Endothelial cell of umbilical vein (primary cell): ENCODE measurements at regions not wholly inside any gene's neighbourhood (a gene's known extent, or its start where the extent isn't known, plus 50 kb on each side); places are given as distances from the start of the nearest gene placed in this dataset.
"Not testable (repeated sequence)": the region's sequence is repeated elsewhere in the genome, so short reads cannot be mapped to it uniquely, and the experiment has no call there.

ENCODE experiments used
- BruUV-seq: library from RNA; stranded (reverse); fragments of 400-500 nt; replicated peaks from 2 replicates; lab custom pipeline; 2021; lab: Mats Ljungman, UMichigan
- CTCF ChIA-PET: fragments of 300-600, 350-600 bp; sonication (Branson Sonifier 250); formaldehyde crosslinking; loops from one replicate; lab custom pipeline; 2021; ENCODE audit warnings: antibody characterized with exemption, inconsistent platforms; lab: Charles Lee
- POLR2A ChIA-PET: fragments of 300-600, 350-600 bp; sonication (Branson Sonifier 250); formaldehyde crosslinking; loops from one replicate; lab custom pipeline; 2021; ENCODE audit warnings: antibody characterized with exemption, inconsistent platforms; lab: Charles Lee
- DNase-seq: peaks from one replicate; pipeline ENCODE4 v3.0.0-alpha.2; 2011; ENCODE audit warnings: low read depth, low spot score
- FAIRE-seq: peaks from 2 replicates; lab custom pipeline; 2011; peaks lifted over from hg19 to GRCh38; lab: Jason Lieb, UNC
- H2AFZ ChIP-seq: 2 replicates; pipeline ENCODE4 v1.6.0; 2012; ENCODE audit warnings: low read depth, low read length, control low read depth, inconsistent platforms
- H3K27ac ChIP-seq: 2 replicates; pipeline ENCODE4 v1.5.1; 2011; ENCODE audit warnings: low read depth, mild to moderate bottlenecking, control low read depth, low read length, moderate library complexity; ENCODE audit not compliant: insufficient read depth
- H3K27me3 ChIP-seq, 2 experiments: 2 replicates each; pipeline versions ENCODE4 v1.6.0 to v1.6.1; 2011; ENCODE audit warnings: low read length in 2 of 2, mixed read lengths in 1 of 2; ENCODE audit not compliant: control insufficient read depth in 2 of 2, insufficient read depth in 2 of 2
- H3K36me3 ChIP-seq, 2 experiments: 2 replicates in 1 of 2; 3 replicates in 1 of 2; pipeline ENCODE4 v1.5.1; 2011; ENCODE audit warnings: low read length in 2 of 2, mild to moderate bottlenecking in 1 of 2, moderate library complexity in 1 of 2; ENCODE audit not compliant: control insufficient read depth in 2 of 2, insufficient read depth in 2 of 2; ENCODE audit errors: extremely low read depth in 1 of 2
- H3K4me1 ChIP-seq: 3 replicates; pipeline ENCODE4 v1.5.1; 2011; ENCODE audit warnings: mild to moderate bottlenecking, low read length; ENCODE audit not compliant: control insufficient read depth, insufficient read depth; ENCODE audit errors: extremely low read depth
- H3K4me2 ChIP-seq: 2 replicates; pipeline ENCODE4 v1.6.1; 2011; ENCODE audit warnings: low read length, control low read depth, mixed read lengths; ENCODE audit not compliant: insufficient read depth
- H3K4me3 ChIP-seq, 3 experiments: fragments of 200-600 bp in 1 of 3; sonication (generic), shearing (Covaris generic) in 1 of 3; replicated peaks in 1 of 3; 2 replicates each; pipeline ENCODE4 v1.5.1; 2011 to 2016; ENCODE audit warnings: control low read depth in 3 of 3, low read length in 3 of 3, mild to moderate bottlenecking in 2 of 3, inconsistent platforms in 1 of 3, low read depth in 1 of 3, moderate library complexity in 1 of 3; ENCODE audit not compliant: insufficient read depth in 1 of 3
- H3K79me2 ChIP-seq: 2 replicates; pipeline ENCODE4 v1.6.0; 2012; ENCODE audit warnings: low read length, inconsistent platforms; ENCODE audit not compliant: control insufficient read depth, insufficient read depth
- H3K9ac ChIP-seq: replicated peaks from 2 replicates; pipeline ENCODE3; 2011; ENCODE audit warnings: low read length, control low read depth; ENCODE audit not compliant: insufficient read depth; ENCODE audit errors: extremely low read depth
- H3K9me1 ChIP-seq: replicated peaks from 3 replicates; pipeline ENCODE4 v1.6.0; 2011; ENCODE audit warnings: mild to moderate bottlenecking, low read length; ENCODE audit not compliant: control insufficient read depth, insufficient read depth; ENCODE audit errors: extremely low read depth
- H3K9me3 ChIP-seq: replicated peaks from 2 replicates; pipeline ENCODE4 v1.5.1; 2012; ENCODE audit warnings: low read length, inconsistent platforms; ENCODE audit not compliant: control insufficient read depth, insufficient read depth
- H4K20me1 ChIP-seq: replicated peaks from 2 replicates; pipeline ENCODE3; 2011; ENCODE audit warnings: mild to moderate bottlenecking, low read length; ENCODE audit not compliant: control insufficient read depth, insufficient read depth; ENCODE audit errors: extremely low read depth
- CTCF ChIP-seq, 2 donors: IDR thresholded peaks; 1 replicate in 1 of 2; 2 replicates in 1 of 2; pipeline ENCODE4 v1.5.1; 2011; ENCODE audit warnings: low read length in 2 of 2, mild to moderate bottlenecking in 2 of 2, moderate library complexity in 2 of 2, control low read depth in 1 of 2, inconsistent platforms in 1 of 2, low read depth in 1 of 2; ENCODE audit not compliant: insufficient read depth in 1 of 2; ENCODE audit errors: extremely low read depth in 1 of 2
- EZH2 ChIP-seq: IDR thresholded peaks from 2 replicates; pipeline ENCODE4 v1.6.1; 2012; ENCODE audit warnings: borderline replicate concordance, low read depth, mild to moderate bottlenecking, moderate library complexity, low read length, inconsistent platforms; ENCODE audit not compliant: severe bottlenecking
- FOS ChIP-seq: IDR thresholded peaks from 2 replicates; pipeline ENCODE4 v1.6.1; 2011; ENCODE audit warnings: mild to moderate bottlenecking, low read length, moderate library complexity, borderline replicate concordance; ENCODE audit not compliant: insufficient read depth
- GATA2 ChIP-seq: IDR thresholded peaks from 2 replicates; pipeline ENCODE4 v1.7.0; 2011; ENCODE audit warnings: low read depth, mild to moderate bottlenecking, moderate library complexity, mixed read lengths, low read length; ENCODE audit not compliant: insufficient read length, insufficient read depth
- JUN ChIP-seq: IDR thresholded peaks from 2 replicates; pipeline ENCODE4 v1.6.1; 2011; ENCODE audit warnings: borderline replicate concordance, low read depth; ENCODE audit not compliant: insufficient read length, insufficient read depth
- MAX ChIP-seq: IDR thresholded peaks from 2 replicates; pipeline ENCODE4 v1.6.1; 2011; ENCODE audit not compliant: insufficient read depth, insufficient read length
- MYC ChIP-seq: IDR thresholded peaks from one replicate; pipeline ENCODE4 v1.6.1; 2011; ENCODE audit warnings: mild to moderate bottlenecking, low read depth, low read length
- POLR2A ChIP-seq: IDR thresholded peaks from 2 replicates; pipeline ENCODE4 v1.6.1; 2012; ENCODE audit warnings: low read depth, mild to moderate bottlenecking, control low read depth, low read length
- POLR2AphosphoS5 ChIP-seq: IDR thresholded peaks from 2 replicates; pipeline ENCODE4 v1.6.1; 2012; ENCODE audit warnings: low read depth, mild to moderate bottlenecking, control low read depth, low read length, moderate library complexity; ENCODE audit not compliant: insufficient read depth
- dilution Hi-C: fragments of 300-500 bp; cut with MboI; formaldehyde crosslinking; loops from one replicate; pipeline ENCODE4 v1.15.0; 2019; ENCODE audit warnings: low sequenced_read_pairs; ENCODE audit not compliant: extremely low pct_ligation_motif_present
- intact Hi-C: fragments of 100-400 bp; cut with micrococcal nuclease; formaldehyde crosslinking; loops from one replicate; pipeline ENCODE4 v1.10.0; 2022

- no peaks in the 10 kb centered on the region for H3K27me3 ChIP-seq
- H3K79me2 ChIP-seq, result no peaks in the 10 kb centered on the region
- H3K4me1 ChIP-seq, result no peaks in the 10 kb centered on the region
- CTCF ChIA-PET, result no interaction called here
- intact Hi-C loops (no loop called here), dilution Hi-C loops (no loop called here)
- no peak overlapping the region for H3K9ac ChIP-seq
- H3K36me3 ChIP-seq, result no peaks in the 10 kb centered on the region
- no peaks in the 10 kb centered on the region for H4K20me1 ChIP-seq
- FAIRE-seq, result no peak
- H2AFZ ChIP-seq, result no peak overlapping the region
- H3K9me1 ChIP-seq, result no peaks in the 10 kb centered on the region
- no peak overlapping the region for H3K4me3 ChIP-seq
- TF ChIP-seq EZH2 (no peak), JUN (no peak)
- H3K4me2 ChIP-seq, result no peak overlapping the region
- H3K9me3 ChIP-seq, result peaks cover 3% of the 10 kb centered on the region
- POLR2A ChIA-PET, result no interaction called here
- BruUV-seq, result no TSS peak
- no peak for DNase-seq
- H3K27ac ChIP-seq, result no peak overlapping the region
These were observed 136.0 kb downstream of the THBS2 start for GRCh38 chr6:169117663-169118062.

GRCh38 chr6:169115632-169116031, 138.0 kb downstream of the THBS2 start:
- no peak for FAIRE-seq
- Histone ChIP-seq H3K4me1 (no peaks in the 10 kb centered on the region), H3K27ac (no peak overlapping the region), H3K4me3 (no peak overlapping the region), H3K4me2 (no peak overlapping the region), H3K9me3 (peaks cover 3% of the 10 kb centered on the region), H2AFZ (no peak overlapping the region), H3K27me3 (no peaks in the 10 kb centered on the region), H3K36me3 (no peaks in the 10 kb centered on the region), H3K9ac (no peak overlapping the region), H4K20me1 (no peaks in the 10 kb centered on the region), H3K79me2 (no peaks in the 10 kb centered on the region), H3K9me1 (no peaks in the 10 kb centered on the region)
- intact Hi-C loops (no loop called here), dilution Hi-C loops (no loop called here)
- TF ChIP-seq POLR2A (no peak), JUN (no peak), GATA2 (no peak), EZH2 (no peak), MYC (no peak), MAX (no peak), FOS (no peak), POLR2AphosphoS5 (no peak), CTCF (IDR thresholded peaks at IDR 0.05; ENCODE audit: extremely low read depth in 1 of 2, insufficient read depth in 1 of 2, low read depth in 1 of 2, low read length in 2 of 2) (no peak)
- BruUV-seq, result no TSS peak
- POLR2A ChIA-PET, result no interaction called here
- DNase-seq, result no peak
- CTCF ChIA-PET, result no interaction called here

GRCh38 chr6:169114632-169115031, 139.0 kb downstream of the THBS2 start:
- H3K9ac ChIP-seq, dilution Hi-C loops, FAIRE-seq, H3K4me3 ChIP-seq, H3K4me1 ChIP-seq, H2AFZ ChIP-seq, DNase-seq, H3K79me2 ChIP-seq, H3K9me1 ChIP-seq, H3K27me3 ChIP-seq, CTCF ChIA-PET, H3K27ac ChIP-seq, H3K9me3 ChIP-seq, H4K20me1 ChIP-seq, POLR2A ChIA-PET, H3K36me3 ChIP-seq, H3K4me2 ChIP-seq, intact Hi-C loops, BruUV-seq: not testable (repeated sequence)
